Osteocyte (in vitro differentiated cells): ENCODE measurements at regions not wholly inside any gene's neighbourhood (a gene's known extent, or its start where the extent isn't known, plus 50 kb on each side); places are given as distances from the start of the nearest gene placed in this dataset.

ENCODE experiments used
- DNase-seq: peaks from one replicate; pipeline ENCODE4 v3.0.0; 2021; ENCODE audit warnings: mixed read lengths; ENCODE audit not compliant: unreplicated experiment; ENCODE audit errors: extremely low spot score
- H3K27ac Mint-ChIP-seq: one replicate; pipeline ENCODE4 v1.8.0; 2021; ENCODE audit warnings: mild to moderate bottlenecking, mixed read lengths; ENCODE audit not compliant: unreplicated experiment
- H3K27me3 Mint-ChIP-seq: one replicate; pipeline ENCODE4 v1.8.0; 2021; ENCODE audit warnings: mixed read lengths; ENCODE audit not compliant: unreplicated experiment
- H3K36me3 Mint-ChIP-seq: one replicate; pipeline ENCODE4 v1.8.0; 2021; ENCODE audit warnings: mixed read lengths; ENCODE audit not compliant: unreplicated experiment
- H3K4me1 Mint-ChIP-seq: one replicate; pipeline ENCODE4 v1.8.0; 2021; ENCODE audit warnings: mixed read lengths; ENCODE audit not compliant: unreplicated experiment
- H3K4me3 Mint-ChIP-seq: one replicate; pipeline ENCODE4 v1.8.0; 2021; ENCODE audit warnings: mild to moderate bottlenecking, moderate library complexity, mixed read lengths; ENCODE audit not compliant: unreplicated experiment
- H3K9me3 Mint-ChIP-seq: one replicate; pipeline ENCODE4 v1.8.0; 2021; ENCODE audit warnings: mixed read lengths; ENCODE audit not compliant: unreplicated experiment
- TF ChIP-seq, protein P1 (sequence below): fragments of 200-600 bp; sonication (generic); IDR thresholded peaks from 2 replicates; pipeline ENCODE4 v1.5.0; 2021; ENCODE audit warnings: antibody characterized with exemption, mild to moderate bottlenecking, moderate library complexity

DNA sequence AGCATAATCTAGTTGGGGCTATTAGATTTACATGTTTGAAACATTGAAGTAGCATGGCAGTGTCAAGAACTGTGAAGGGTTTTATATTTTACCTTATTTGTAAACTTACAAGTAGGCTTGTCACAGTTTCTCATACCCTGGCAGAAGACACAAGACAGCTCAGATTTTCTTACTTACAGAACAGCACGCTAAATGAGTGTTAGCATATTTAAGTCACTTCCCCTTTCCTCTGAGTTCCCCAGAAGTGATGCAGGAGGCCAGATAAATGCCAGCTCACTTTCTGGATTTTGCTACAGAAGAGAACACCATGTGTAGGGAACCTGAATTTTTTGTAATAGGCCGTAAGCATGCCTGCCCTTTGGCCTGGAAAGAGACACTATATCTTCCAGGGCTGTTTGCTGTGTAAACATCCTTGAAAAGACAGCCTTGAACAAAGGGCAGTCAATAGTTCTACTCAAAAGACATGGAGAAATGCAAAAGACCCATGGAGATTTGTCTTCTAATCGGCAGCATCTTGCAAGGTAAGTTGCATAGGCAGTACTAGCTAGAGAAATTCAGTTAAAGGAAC lies 279.1 kb downstream of the PHF14 start:
- no peak for DNase-seq
- Mint-ChIP-seq H3K4me1 (peaks cover 13% of the 10 kb centered on the region), H3K27me3 (no peaks in the 10 kb centered on the region), H3K36me3 (no peaks in the 10 kb centered on the region), H3K4me3 (no peak overlapping the region), H3K27ac (no peak overlapping the region), H3K9me3 (no peaks in the 10 kb centered on the region)
- TF ChIP-seq, protein P1, sequence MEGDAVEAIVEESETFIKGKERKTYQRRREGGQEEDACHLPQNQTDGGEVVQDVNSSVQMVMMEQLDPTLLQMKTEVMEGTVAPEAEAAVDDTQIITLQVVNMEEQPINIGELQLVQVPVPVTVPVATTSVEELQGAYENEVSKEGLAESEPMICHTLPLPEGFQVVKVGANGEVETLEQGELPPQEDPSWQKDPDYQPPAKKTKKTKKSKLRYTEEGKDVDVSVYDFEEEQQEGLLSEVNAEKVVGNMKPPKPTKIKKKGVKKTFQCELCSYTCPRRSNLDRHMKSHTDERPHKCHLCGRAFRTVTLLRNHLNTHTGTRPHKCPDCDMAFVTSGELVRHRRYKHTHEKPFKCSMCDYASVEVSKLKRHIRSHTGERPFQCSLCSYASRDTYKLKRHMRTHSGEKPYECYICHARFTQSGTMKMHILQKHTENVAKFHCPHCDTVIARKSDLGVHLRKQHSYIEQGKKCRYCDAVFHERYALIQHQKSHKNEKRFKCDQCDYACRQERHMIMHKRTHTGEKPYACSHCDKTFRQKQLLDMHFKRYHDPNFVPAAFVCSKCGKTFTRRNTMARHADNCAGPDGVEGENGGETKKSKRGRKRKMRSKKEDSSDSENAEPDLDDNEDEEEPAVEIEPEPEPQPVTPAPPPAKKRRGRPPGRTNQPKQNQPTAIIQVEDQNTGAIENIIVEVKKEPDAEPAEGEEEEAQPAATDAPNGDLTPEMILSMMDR, result no peak

DNA sequence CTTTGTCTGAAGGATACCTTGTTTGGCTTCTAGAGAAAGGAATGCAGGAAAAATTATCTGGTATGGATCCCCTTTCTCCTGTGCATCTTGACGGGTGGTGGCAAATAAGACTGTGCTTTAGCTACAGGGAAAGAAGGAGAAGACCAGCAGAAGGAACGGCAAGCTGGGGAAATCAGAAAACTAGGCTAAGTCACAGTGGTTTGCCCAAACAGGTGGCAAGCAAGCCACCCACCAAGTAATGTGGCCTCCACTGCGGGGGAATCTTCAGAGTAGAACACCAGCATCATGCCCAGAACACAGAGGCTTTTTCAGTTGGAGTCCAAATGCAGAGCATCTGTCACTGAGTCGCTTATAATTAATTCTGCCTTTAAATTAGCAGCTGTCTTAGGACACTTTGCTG lies 282.8 kb downstream of the PHF14 start:
- Mint-ChIP-seq H3K4me1 (peaks cover 30% of the 10 kb centered on the region), H3K36me3 (no peaks in the 10 kb centered on the region), H3K27ac (no peak overlapping the region), H3K9me3 (peaks cover 6% of the 10 kb centered on the region), H3K4me3 (no peak overlapping the region), H3K27me3 (no peaks in the 10 kb centered on the region)
- TF ChIP-seq, protein P1, result no peak
- DNase-seq, result no peak

DNA sequence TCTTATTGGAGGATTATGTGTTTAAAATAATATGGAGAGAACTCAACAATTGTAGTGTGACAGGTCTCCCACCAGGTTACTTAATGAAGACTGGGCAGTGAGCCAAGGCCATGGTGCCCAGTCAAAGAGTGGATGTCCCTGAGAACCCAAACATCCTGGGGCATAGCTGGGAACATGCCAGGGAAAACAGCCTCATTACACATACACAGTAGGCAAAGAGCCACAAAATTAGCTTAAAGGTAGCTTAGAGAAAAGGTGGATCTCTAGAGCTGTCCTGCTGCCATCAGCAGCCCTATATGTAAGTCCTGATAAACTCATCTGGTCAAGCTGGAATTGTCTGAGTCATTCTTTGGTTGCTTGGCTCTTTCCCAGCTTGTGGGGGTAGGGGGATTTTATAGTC lies 287.8 kb downstream of the PHF14 start:
- DNase-seq, result no peak
- Mint-ChIP-seq H3K27me3 (no peaks in the 10 kb centered on the region), H3K36me3 (no peaks in the 10 kb centered on the region), H3K4me1 (peaks cover 27% of the 10 kb centered on the region), H3K4me3 (no peak overlapping the region), H3K9me3 (peaks cover 6% of the 10 kb centered on the region), H3K27ac (no peak overlapping the region)
- TF ChIP-seq, protein P1, result no peak

DNA sequence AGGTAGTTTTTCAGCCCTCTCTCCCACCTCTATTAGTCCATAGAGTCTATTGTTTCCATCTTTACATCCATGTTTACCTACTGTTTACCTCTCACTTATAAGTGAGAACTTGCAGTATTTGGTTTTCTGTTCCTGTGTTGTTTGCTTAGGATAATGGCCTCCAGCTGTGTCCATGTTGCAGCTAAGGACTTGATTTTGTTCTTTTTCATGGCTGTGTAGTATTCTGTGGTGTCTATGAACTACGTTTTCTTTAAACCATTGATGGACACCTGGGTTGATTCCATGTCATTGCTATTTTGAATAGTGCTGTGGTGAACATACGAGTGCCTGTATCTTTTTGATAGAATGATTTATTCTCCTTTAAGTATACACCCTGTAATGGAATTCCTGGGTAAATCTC lies 292.4 kb downstream of the PHF14 start:
- Mint-ChIP-seq H3K4me1 (peaks cover 6% of the 10 kb centered on the region), H3K4me3 (no peak overlapping the region), H3K9me3 (peaks cover 7% of the 10 kb centered on the region), H3K27me3 (peaks cover 5% of the 10 kb centered on the region), H3K36me3 (no peaks in the 10 kb centered on the region), H3K27ac (no peak overlapping the region)
- TF ChIP-seq, protein P1, result no peak
- DNase-seq, result no peak

DNA sequence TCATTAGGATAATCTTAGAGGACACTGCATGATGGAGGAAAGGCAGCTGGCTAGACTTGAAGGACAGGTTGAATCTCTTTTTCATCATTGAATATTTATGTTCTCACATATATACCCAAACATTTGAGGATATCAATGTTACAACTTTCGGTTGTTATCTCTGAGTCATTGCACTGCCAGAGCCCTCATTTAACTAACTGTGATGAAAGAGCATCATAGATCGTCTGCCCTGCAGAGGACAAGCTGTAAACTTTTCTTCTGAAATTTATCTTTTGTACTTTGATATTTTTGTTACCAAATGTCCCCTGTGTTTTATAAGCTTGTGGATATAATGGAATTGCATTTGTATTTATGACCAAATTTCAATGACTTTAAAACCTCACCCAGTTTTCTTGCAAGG lies 298.7 kb downstream of the PHF14 start:
- Mint-ChIP-seq H3K9me3 (peaks cover 7% of the 10 kb centered on the region), H3K27ac (no peak overlapping the region), H3K27me3 (peaks cover 10% of the 10 kb centered on the region), H3K36me3 (no peaks in the 10 kb centered on the region), H3K4me3 (no peak overlapping the region), H3K4me1 (no peaks in the 10 kb centered on the region)
- DNase-seq, result no peak
- TF ChIP-seq, protein P1, result no peak
